ENCODE measurements at regions not wholly inside any gene's neighbourhood (a gene's known extent, or its start where the extent isn't known, plus 50 kb on each side); places are given as distances from the start of the nearest gene placed in this dataset.

DNA sequence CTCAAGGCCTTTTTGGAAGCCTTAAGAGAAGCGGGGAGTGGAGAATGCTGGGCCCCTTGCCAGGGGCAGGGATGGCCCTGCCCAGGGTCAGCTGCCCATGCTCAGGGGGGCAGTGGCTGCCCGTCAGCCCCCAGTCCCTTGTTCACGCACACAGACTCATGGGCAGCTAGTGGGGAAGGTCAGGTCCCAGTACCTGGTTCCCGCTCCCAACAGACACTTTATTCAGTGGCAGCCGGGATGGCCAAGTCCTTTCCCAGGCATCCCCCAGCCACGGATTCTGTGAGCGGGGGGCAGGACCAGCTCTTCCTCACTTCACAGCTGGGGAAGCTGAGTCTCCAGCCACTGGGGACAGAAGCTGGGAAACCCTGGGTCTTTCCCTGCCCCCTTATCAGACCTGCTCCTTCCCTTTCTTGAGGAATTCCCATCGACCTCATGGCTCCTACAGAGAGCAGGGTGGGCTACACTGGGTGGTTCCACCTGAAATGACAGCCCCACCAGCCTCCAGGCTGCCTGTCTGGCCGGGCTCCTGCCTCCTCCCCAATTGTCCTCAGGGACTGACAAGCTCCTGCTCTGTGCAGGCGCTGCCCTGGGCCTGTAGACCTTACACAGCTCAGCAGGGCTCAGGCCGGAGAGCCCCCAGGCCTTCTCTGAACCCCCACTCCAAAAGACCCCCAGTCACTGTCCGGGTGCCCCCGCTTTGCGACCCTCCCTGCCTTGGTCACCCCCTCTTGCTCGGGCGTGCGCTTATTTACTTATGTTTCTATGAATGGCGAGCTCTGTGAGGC lies 61.0 kb upstream of the FGF3 start:
- no peak overlapping the region for H3K4me3 ChIP-seq (ENCODE audit: low read depth, poor library complexity, severe bottlenecking)
- DNase-seq (ENCODE audit: low spot score in 2 of 2): peak in 1 of 2 donors; percentile 73
- intact Hi-C loops (cut with DNase I; ENCODE audit: low total_unique reads): loop anchor here (10.0 kb wide), 1 partner anchor 175 kb away; the partner anchor contains the start of gene FGF19
- WGBS, 2 donors: 83 to 84% methylated on average over 18 of the region's 18 CpGs
- TF ChIP-seq POLR2A (IDR thresholded peaks at IDR 0.05) (no peak), CTCF (IDR thresholded peaks at IDR 0.05) (no peak)

- peak in 1 of 2 donors; percentile 72 for DNase-seq (ENCODE audit: low spot score in 2 of 2)
- 82 to 90% methylated on average over 7 to 10 of the region's 10 CpGs for WGBS, 2 donors
- H3K4me3 ChIP-seq (ENCODE audit: low read depth, poor library complexity, severe bottlenecking): no peak overlapping the region
- TF ChIP-seq CTCF (IDR thresholded peaks at IDR 0.05) (no peak), POLR2A (IDR thresholded peaks at IDR 0.05) (no peak)
- intact Hi-C loops (cut with DNase I; ENCODE audit: low total_unique reads): loop anchor here (10.0 kb wide), 1 partner anchor 176 kb away; the partner anchor contains the start of gene FGF19
These were observed 61.7 kb upstream of the FGF3 start for GRCh38 chr11:69880826-69881445.

GRCh38 chr11:69881467-69882269 lies 62.5 kb upstream of the FGF3 start:
- intact Hi-C loops (cut with DNase I; ENCODE audit: low total_unique reads): loop anchor here (10.0 kb wide), 1 partner anchor 177 kb away; the partner anchor contains the start of gene FGF19
- WGBS, 2 donors: 79 to 80% methylated on average over 17 to 19 of the region's 20 CpGs
- no peak for DNase-seq (ENCODE audit: low spot score in 2 of 2)
- no peak overlapping the region for H3K4me3 ChIP-seq (ENCODE audit: low read depth, poor library complexity, severe bottlenecking)
- TF ChIP-seq POLR2A (IDR thresholded peaks at IDR 0.05) (no peak), CTCF (IDR thresholded peaks at IDR 0.05) (no peak)

- intact Hi-C loops (cut with DNase I; ENCODE audit: low total_unique reads): loop anchor here (10.0 kb wide), 1 partner anchor 177 kb away; the partner anchor contains the start of gene FGF19
- DNase-seq (ENCODE audit: low spot score in 2 of 2): no peak
- TF ChIP-seq POLR2A (IDR thresholded peaks at IDR 0.05) (no peak), CTCF (IDR thresholded peaks at IDR 0.05) (no peak)
- WGBS, 2 donors: 91 to 94% methylated on average over 7 of the region's 7 CpGs
- H3K4me3 ChIP-seq (ENCODE audit: low read depth, poor library complexity, severe bottlenecking): no peak overlapping the region
These were observed 63.0 kb upstream of the FGF3 start for GRCh38 chr11:69882270-69882608.

- intact Hi-C loops (cut with DNase I; ENCODE audit: low total_unique reads): loop anchor here (10.0 kb wide), 1 partner anchor 179 kb away; the partner anchor contains the start of gene FGF19
- WGBS, 2 donors: 74 to 86% methylated on average over 27 to 31 of the region's 32 CpGs
- DNase-seq (ENCODE audit: low spot score in 2 of 2): no peak
- TF ChIP-seq CTCF (IDR thresholded peaks at IDR 0.05): no peak
- TF ChIP-seq POLR2A (IDR thresholded peaks at IDR 0.05): no peak
- H3K4me3 ChIP-seq (ENCODE audit: low read depth, poor library complexity, severe bottlenecking): no peak overlapping the region
These were observed 64.4 kb upstream of the FGF3 start for GRCh38 chr11:69883292-69884255.
